ENCODE measurements at regions not wholly inside any gene's neighbourhood (a gene's known extent, or its start where the extent isn't known, plus 50 kb on each side); places are given as distances from the start of the nearest gene placed in this dataset.
"Not testable (repeated sequence)": the region's sequence is repeated elsewhere in the genome, so short reads cannot be mapped to it uniquely, and the experiment has no call there.

DNA sequence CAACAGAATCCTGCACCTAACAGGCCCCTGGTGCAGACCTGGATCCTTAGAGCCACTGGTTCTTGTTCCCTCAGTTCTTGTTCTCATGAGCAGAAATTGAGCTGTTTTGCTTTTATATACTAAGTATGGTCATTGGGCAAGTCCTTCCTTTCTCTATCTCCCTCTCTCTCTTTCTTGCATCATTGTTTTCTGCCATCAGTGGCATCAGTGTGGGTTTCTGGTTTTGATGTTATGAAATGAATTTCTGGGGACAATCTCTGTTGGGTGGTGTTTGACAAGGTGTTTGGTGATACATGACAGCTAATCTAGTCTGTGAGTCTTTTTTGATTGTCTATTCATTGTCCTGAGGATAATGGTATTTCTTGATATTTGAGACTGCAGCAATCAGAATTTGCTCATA, 168.0 kb upstream of the NOTCH2NLA start:
- H3K4me1 ChIP-seq; H3K9me3 ChIP-seq; H3K27ac ChIP-seq; H3K36me3 ChIP-seq; DNase-seq (ENCODE audit: extremely low spot score in 2 of 2); H3K4me3 ChIP-seq; intact Hi-C loops (cut with DNase I); H3K27me3 ChIP-seq: not testable (repeated sequence)

DNA sequence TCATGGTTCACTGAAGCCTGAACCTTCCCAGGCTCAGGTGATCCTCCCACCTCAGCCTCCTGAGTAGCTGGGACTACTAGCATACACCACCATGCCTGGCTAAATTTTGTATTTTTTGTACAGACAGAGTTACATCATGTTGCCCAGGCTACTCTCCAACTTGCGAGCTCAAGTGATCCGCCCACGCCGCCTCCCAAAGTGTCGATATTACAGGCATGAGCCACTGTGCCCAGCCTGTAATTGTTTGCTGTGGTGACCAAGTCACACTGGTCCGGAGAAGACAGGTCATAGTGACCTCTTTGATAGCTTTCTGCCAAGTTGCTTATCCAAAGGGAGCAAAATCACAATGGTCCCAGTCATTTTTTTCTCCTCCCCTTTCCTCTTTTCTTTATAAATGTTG, 167.4 kb upstream of the NOTCH2NLA start:
- H3K4me1 ChIP-seq; H3K27ac ChIP-seq; DNase-seq (ENCODE audit: extremely low spot score in 2 of 2); H3K4me3 ChIP-seq; H3K9me3 ChIP-seq; intact Hi-C loops (cut with DNase I); H3K27me3 ChIP-seq; H3K36me3 ChIP-seq: not testable (repeated sequence)

DNA sequence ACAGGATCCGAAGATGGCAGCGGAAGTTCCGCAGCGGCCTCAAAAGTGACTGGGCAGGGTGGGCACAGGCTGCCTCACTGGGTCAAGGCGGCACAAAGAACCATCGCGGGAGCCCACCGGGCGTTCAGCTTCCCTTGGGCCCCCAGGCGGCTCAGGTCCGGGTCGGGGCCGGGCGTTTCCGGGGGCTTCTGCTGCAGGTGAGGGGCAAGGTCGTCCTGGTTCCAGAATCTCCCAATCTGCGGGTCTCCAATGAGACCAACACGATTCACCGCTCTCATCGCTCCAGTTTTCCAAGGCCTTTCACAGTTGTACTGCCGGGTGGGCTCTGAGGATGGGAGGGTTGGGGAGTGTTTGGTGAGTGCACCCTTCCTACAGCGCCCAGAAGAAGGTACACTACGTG, 165.0 kb upstream of the NOTCH2NLA start:
- DNase-seq (ENCODE audit: extremely low spot score in 2 of 2); H3K27me3 ChIP-seq; H3K27ac ChIP-seq; H3K4me1 ChIP-seq; H3K4me3 ChIP-seq; intact Hi-C loops (cut with DNase I); H3K9me3 ChIP-seq; H3K36me3 ChIP-seq: not testable (repeated sequence)

DNA sequence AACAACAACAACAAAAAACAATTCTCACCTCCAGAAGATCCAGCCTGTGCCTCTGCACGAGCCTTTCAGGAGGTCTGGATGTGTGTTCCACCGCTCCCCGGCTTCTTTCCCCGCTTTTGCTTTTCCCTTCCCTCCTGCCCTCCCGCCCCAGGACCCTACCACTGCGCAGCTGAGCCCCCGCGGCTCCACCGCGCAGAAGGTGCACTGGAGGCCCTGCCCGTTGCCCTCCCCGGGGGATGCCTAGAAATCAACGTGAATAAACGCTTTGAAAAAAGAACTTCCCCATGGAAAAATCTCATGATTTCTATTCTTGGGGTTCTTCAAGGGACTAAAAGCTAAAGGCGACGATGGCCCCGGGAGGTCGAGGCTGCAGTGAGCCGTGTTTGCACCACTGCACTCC, 164.3 kb upstream of the NOTCH2NLA start:
- H3K27me3 ChIP-seq; H3K4me3 ChIP-seq; intact Hi-C loops (cut with DNase I); H3K9me3 ChIP-seq; DNase-seq (ENCODE audit: extremely low spot score in 2 of 2); H3K36me3 ChIP-seq; H3K27ac ChIP-seq; H3K4me1 ChIP-seq: not testable (repeated sequence)

DNA sequence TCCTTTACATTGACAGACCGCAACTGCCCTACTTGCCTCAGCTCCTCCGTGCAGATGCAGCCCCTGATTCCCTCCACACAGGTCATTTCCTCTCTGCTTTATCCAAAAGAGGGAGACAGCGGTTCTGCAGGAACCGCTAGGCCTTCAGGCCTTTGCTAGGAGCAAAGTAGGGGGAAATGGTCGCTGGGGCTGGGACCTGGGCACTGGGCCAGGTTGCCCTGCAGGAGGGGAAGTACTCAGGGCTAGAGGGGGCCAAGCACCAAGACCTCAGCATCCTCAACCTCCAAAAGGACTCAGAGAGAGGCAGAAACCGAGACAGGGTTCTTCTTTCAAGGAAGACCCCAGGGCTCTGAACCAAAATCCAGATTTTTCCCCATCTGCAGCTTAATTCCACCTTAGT, 160.4 kb upstream of the NOTCH2NLA start:
- intact Hi-C loops (cut with DNase I); H3K4me3 ChIP-seq; DNase-seq (ENCODE audit: extremely low spot score in 2 of 2); H3K36me3 ChIP-seq; H3K27ac ChIP-seq; H3K9me3 ChIP-seq; H3K4me1 ChIP-seq; H3K27me3 ChIP-seq: not testable (repeated sequence)

DNA sequence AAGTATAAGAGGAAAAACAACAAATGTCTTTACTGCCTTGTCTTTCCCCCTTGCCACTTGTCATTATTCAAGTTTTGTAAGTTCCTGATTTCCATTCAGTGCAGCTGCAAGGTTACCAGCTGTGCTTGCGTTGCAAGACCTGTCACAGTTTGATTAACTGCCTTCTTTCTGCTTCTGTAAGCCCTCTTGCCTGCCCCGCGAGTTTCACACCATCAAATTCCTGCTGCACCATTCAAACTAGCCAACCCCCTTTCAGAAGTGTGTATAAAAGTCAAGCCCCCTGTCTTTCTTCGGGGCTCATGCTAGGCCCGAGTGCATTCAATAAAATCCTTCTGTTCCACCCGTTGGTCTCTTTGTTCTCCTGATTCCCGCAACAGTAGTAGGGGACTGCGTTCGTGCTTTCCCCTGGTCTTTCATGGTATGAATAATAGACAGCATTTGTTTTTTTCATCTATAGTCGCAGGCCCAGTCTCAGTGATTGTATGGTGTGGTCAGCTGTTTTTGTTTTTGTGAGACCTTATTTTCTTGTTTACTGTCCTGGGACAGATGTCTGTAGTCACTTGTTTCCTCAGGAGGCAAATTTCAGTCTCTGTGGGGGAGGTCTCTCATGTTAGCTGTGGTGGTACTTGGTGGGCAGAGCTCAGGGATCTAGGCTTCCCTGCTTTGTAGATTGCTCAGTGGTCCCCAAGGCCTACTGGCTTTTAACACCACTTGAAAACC, 159.1 kb upstream of the NOTCH2NLA start:
- DNase-seq (ENCODE audit: extremely low spot score in 2 of 2); H3K27me3 ChIP-seq; H3K4me3 ChIP-seq; H3K36me3 ChIP-seq; H3K4me1 ChIP-seq; H3K9me3 ChIP-seq; intact Hi-C loops (cut with DNase I): not testable (repeated sequence)
- H3K27ac ChIP-seq, result peak overlapping the region; percentile 91

DNA sequence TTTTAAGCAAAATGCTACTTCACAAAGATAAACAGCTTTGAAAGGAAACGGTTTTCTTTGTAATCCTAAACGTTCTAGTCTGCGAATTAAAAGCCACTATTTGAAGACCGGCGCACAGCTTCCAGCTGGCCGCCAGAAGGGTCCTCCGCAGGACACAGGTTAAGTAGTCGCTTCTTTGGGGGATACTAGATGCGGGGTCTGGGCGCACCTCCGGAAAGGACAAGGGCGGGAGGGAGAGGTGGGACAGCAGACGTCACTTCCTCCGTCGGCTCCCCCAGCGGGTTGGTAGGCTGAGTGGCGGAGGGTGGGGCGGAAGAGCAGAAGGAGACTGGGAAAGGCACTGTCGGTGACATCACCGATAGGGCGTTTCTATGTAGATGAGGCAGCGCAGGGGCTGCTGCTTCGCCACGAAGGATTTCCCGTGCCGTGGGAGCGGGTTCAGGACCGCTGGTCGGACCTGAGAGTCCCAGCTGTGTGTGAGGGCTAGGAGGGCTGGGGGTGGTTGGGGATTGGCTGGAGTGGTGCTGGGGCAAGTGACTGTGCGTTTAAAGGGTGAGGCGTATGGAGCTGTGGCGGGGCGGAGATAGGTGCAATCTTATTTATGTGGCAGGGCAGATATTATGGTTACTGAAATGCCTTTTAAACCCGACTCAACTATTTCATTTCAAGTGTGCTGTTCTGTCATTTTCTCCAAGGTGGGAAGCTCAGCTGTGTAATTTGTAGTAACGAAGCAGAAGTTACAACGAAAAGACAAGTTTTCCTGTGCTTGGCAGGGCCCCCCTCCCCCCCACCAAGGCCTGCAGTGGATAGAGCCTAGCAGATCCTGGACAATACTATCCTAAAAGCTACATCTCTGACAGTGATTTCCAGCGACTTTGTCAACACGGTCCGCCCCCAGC, 158.3 kb upstream of the NOTCH2NLA start:
- peak in 1 of 2 donors; percentile 86 for DNase-seq (ENCODE audit: extremely low spot score in 2 of 2)
- H3K4me3 ChIP-seq, result peak overlapping the region; percentile 27 to 45
- intact Hi-C loops (cut with DNase I); H3K9me3 ChIP-seq; H3K4me1 ChIP-seq; H3K36me3 ChIP-seq; H3K27me3 ChIP-seq: not testable (repeated sequence)
- peak; percentile 37 to 82 for TF ChIP-seq POLR2AphosphoS5 (IDR thresholded peaks at IDR 0.05; ENCODE audit: insufficient read depth in 1 of 2, low read depth in 1 of 2)
- TF ChIP-seq POLR2A (IDR thresholded peaks at IDR 0.05), result peak in 1 of 2 donors; percentile 47
- peak overlapping the region; percentile 91 for H3K27ac ChIP-seq

DNA sequence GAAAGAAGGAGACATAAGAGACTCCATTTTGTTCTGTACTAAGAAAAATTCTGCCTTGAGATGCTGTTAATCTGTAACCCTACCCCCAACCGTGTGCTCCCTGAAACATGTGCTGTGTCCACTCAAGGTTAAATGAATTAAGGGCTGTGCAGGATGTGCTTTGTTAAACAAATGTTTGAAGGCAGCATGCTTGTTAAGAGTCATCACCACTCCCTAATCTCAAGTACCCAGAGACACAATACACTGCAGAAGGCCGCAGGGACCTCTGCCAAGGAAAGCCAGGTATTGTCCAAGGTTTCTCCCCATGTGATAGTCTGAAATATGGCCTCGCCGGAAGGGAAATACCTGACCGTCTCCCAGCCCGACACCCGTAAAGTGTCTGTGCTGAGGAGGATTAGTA, 152.4 kb upstream of the NOTCH2NLA start:
- H3K4me1 ChIP-seq; H3K27me3 ChIP-seq; H3K27ac ChIP-seq; H3K36me3 ChIP-seq; intact Hi-C loops (cut with DNase I); DNase-seq (ENCODE audit: extremely low spot score in 2 of 2); H3K9me3 ChIP-seq; H3K4me3 ChIP-seq: not testable (repeated sequence)

DNA sequence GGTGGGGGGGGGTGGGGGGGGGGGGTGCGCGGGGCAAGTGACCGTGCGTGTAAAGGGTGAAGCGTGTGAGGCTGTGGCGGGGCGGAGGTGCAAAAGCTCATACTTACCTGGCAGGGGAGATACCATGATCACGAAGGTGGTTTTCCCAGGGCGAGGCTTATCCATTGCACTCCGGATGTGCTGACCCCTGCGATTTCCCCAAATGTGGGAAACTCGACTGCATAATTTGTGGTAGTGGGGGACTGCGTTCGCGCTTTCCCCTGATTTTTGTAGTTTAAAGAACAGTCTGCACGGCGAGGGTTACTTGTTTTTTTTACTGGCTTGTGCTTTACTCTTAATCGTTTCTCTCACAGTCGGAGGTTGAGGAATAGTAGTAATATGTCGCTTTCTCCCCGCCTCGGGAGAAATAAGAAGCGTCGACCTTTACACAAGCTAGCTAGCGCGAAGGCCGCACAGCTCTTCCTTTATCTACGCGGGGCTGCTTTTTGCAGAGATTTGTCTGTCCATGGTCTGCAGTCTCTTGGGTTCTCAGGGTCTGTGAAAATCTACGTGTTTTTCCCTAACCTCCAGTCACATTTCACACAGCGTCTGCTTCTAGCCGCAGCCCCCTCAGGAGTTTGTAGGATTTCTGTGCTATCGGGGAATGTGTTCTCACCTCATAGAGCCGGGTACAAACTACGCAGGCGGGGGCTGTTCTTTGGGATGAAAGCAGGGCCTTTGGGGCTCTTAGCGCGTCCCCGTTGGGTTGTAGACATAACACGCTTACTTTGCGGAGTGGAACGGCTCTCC, 148.1 kb upstream of the NOTCH2NLA start:
- H3K27ac ChIP-seq, result peak overlapping the region; percentile 98
- intact Hi-C loops (cut with DNase I); H3K27me3 ChIP-seq; H3K36me3 ChIP-seq; H3K9me3 ChIP-seq; H3K4me1 ChIP-seq: not testable (repeated sequence)
- peak overlapping the region; percentile 31 to 43 for H3K4me3 ChIP-seq
- peak in 1 of 2 donors; percentile 94 for TF ChIP-seq POLR2A (IDR thresholded peaks at IDR 0.05)
- peak in 1 of 2 donors; percentile 22 for TF ChIP-seq POLR2AphosphoS5 (IDR thresholded peaks at IDR 0.05; ENCODE audit: insufficient read depth in 1 of 2, low read depth in 1 of 2)
- DNase-seq (ENCODE audit: extremely low spot score in 2 of 2), result peak in 1 of 2 donors; percentile 93

All from vagina (tissue), 2 donors.